GM21526 (cell line): ENCODE measurements at regions not wholly inside any gene's neighbourhood (a gene's known extent, or its start where the extent isn't known, plus 50 kb on each side); places are given as distances from the start of the nearest gene placed in this dataset.

ENCODE experiments used
- ATAC-seq: cut with Tn5 transposase; IDR thresholded peaks from one replicate; pipeline ENCODE4 v1.9.1; 2021; ENCODE audit warnings: moderate library complexity; ENCODE audit not compliant: unreplicated experiment, low FRiP score

GRCh38 chr6:163779727-163780284, 365.3 kb downstream of the QKI start:
- ATAC-seq: no peak

GRCh38 chr6:163777716-163778115, 363.2 kb downstream of the QKI start:
- ATAC-seq: no peak

GRCh38 chr6:163776906-163777686, 362.6 kb downstream of the QKI start:
- no peak for ATAC-seq

- no peak for ATAC-seq
These were observed 361.8 kb downstream of the QKI start for GRCh38 chr6:163776196-163776905.

GRCh38 chr6:163775313-163775712, 360.8 kb downstream of the QKI start:
- no peak for ATAC-seq

DNA sequence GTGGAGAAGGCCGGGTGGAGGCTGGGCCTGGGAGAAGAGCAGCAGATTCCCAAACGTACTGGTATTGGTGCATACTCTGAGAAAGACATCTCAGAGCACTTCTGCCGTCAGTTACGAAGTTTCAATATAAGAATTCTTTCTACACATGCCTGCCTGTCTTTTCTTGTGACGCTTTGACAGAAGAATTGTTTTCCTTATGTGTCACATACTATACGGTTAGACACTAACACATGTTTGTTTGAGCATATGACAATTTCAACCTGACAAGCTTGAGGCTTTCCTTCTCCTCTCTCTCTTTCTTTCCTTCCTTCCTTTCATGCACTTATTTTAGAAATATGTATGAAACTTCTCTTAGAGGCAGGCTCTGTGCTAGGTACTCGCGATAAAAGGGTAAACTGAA, 360.0 kb downstream of the QKI start:
- ATAC-seq: no peak

DNA sequence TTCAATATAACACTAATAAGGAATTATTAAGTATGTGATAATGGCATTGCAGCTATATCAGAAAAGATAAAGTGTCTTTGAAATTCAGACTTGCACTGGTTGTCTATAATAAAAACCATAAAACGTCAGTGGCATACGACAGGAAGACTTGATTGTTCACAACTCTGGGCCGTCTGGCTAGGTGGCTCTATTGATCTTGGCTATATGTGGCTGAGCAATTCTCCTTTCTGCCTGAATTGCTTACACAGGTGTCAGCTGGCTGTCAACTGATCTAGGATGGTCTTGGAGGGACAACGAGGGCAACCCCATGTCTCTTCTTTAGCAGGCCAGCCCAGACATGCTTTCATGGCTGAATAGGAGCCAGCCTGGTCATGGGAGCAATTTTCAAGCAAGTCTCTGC, 359.1 kb downstream of the QKI start:
- no peak for ATAC-seq

DNA sequence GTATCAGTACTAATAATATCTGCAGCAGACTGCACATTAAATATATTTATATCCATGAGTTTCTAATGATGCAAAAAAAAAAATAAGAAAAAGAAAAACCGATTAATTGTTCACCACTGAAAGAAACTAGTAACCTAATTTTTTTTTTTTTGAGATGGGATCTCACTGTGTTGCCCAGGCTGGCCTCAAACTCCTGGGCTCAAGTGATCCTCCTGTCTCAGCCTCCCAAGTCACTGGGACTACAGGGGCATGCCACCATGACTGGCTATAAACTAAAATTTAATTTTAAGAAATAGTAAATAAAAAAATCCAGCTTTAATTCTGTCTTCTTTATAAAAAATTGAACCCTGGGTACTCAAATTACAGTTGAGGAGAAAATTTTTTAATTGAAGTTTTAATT, 358.2 kb downstream of the QKI start:
- no peak for ATAC-seq

- no peak for ATAC-seq
These were observed 356.7 kb downstream of the QKI start for GRCh38 chr6:163771180-163771579.

DNA sequence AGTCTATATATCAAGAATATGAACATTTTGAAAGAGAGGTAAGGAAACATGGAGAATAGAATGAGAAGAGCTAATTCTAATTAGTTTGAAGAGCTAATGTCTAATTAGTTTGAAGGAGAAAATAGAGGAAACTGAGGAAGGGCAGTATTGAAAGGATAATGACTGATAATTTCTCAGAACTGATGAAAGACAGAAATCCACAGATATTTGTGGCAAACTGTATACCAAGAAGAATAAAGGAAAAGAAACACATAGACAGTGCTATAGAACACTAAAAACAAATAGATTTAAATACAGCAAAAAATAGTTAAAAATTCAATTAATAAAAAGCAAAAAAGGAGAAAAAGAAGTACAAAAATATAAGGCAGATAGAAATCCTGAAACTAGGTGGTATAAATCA, 354.4 kb downstream of the QKI start:
- ATAC-seq: no peak

GRCh38 chr6:163766936-163767335, 352.4 kb downstream of the QKI start:
- no peak for ATAC-seq

GRCh38 chr6:163765335-163765734, 350.8 kb downstream of the QKI start:
- no peak for ATAC-seq

DNA sequence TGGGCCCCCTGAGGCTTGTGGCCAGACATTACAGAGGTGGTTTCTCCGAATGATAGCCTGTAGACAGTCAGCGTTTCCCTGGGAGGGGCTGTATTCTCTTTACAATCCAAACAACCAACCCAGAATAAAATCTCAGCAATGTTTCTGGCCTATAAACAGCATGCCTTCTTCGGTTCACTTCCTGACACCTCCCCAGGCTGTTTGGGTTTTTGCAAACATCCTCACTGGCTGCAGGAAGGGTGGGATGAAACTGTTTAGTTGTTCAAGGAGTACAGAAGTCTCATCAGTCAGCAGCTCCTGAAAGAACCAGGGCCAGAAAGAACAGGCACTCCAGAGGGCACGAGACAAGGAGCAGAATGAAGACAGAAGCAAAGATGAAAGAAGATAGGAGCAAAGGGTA, 350.0 kb downstream of the QKI start:
- ATAC-seq: no peak

GRCh38 chr6:163761481-163761880, 347.0 kb downstream of the QKI start:
- no peak for ATAC-seq

DNA sequence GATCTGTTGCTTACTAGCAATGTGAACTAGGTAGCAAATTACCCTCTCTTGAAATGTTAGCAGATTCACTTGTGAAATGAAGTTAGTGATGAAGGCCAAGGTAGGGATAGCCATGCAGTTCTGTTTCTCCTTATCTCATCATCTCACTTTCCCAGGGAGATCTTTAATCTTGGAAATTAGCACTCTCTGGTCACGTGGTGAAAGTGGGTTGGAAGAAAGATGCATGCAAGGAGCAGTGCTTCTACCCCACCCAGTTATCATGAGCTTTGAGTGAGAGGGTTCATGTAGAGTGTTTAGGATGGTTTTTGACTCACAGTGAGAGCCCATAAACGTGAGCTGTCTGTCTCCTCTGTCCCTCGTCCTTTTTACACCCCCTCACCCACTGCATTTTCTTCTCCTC, 346.3 kb downstream of the QKI start:
- no peak for ATAC-seq

DNA sequence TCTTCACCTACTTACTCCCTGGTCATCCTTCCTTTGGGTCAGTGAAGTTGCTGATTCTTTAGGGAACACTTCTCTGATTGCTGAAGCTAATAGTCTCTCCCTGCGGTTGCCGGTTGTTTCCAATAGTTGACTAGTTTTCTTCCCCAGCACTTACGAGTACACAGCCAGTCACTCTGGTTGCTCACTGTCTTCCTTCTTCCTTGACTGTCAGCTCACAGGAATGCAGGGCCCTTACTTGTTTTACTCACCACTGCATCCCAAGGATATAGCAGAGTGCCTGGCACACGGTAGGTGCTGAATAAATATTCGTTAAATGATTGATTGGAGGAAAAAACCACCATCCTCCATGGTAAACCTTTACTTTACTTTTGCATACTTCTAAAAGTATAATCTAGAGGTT, 345.0 kb downstream of the QKI start:
- ATAC-seq: no peak

GRCh38 chr6:163757520-163757919, 343.0 kb downstream of the QKI start:
- ATAC-seq: no peak

- peak; percentile 100 for ATAC-seq
These were observed 341.6 kb downstream of the QKI start for GRCh38 chr6:163756079-163756478.

DNA sequence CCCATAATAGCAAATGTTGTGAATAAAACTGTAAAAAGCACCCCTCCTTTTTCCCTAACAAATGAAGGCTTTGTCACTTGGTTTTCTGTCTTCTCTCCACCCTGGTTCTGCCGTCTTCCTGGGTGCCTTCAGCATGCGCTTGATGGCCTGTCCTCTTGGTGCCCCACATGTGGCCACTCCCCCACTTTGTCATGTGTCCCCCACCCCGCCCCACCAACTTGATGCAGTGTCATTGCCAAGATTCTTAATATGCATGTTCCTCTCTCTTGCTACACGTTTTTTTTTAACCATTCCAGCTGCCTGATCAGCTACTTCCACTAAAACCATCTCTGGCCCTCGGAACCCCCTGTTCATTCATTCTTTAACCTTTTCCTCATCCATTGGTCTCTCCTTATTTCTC, 340.3 kb downstream of the QKI start:
- ATAC-seq: no peak

- ATAC-seq: no peak
These were observed 338.9 kb downstream of the QKI start for GRCh38 chr6:163753430-163753829.

DNA sequence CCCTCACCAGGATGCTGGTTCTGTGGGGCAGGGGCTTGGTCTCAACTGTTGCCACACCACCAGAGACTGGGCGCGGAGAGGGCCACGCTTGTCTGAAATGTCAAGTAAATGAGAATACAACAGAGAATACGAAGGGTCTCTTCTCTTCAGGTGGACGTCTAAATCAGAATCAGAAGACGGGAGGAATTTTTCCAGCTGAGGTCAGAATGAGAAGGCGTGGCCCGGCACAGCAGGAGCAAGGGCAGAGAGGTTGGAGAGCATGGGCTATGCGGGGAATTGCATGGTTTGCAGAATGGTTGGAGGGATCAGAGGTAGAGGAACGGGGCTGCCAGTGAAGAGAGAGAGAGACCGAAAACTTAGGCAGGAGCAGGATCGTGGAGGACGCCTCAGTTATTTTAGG, 337.9 kb downstream of the QKI start:
- ATAC-seq: no peak

DNA sequence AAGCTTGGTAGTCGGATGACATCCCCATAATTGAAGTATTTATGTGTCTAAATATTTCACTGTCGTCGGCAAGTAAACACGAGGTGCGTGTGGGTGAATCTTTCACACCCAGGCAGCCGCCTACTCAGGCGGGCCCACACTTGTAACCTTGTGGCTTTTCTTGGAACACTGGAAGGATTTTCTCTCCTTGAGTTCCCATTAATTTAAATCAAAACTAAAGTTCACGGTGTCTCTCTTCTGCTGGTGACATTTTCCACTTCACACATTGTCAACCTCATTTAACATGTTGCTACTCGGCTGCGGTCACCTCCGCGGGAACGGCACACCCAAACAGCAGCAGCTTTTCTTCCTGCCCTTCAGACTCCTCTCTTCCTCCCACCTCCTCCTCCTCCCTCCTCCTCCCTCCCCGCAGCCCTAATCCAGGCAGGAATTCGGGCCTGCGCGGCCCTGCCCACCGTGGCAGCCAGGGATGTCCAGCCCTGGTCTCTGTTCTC, 336.6 kb downstream of the QKI start:
- ATAC-seq: no peak
